DOHH2 (cell line): ENCODE measurements at regions not wholly inside any gene's neighbourhood (a gene's known extent, or its start where the extent isn't known, plus 50 kb on each side); places are given as distances from the start of the nearest gene placed in this dataset.

Experiments used
- CTCF ChIP-seq: fragments of 200-600 bp; sonication (generic); IDR thresholded peaks from one replicate; pipeline ENCODE4 v1.5.1; 2014; ENCODE audit warnings: antibody characterized with exemption, mild to moderate bottlenecking, low read depth, low read length; ENCODE audit not compliant: poor library complexity, severe bottlenecking
- EZH2phosphoT487 ChIP-seq: fragments of 200-600 bp; sonication (generic); IDR thresholded peaks from 2 replicates; pipeline ENCODE4 v1.6.1; 2017; ENCODE audit warnings: borderline replicate concordance, mild to moderate bottlenecking, antibody characterized with exemption, low read length, moderate library complexity, mixed read lengths

GRCh38 chrX:1877780-1878179, 262.9 kb downstream of the ASMT start:
- TF ChIP-seq CTCF, result no peak
- TF ChIP-seq EZH2phosphoT487, result no peak
